ENCODE measurements at regions not wholly inside any gene's neighbourhood (a gene's known extent, or its start where the extent isn't known, plus 50 kb on each side); places are given as distances from the start of the nearest gene placed in this dataset.
"Not testable (repeated sequence)": the region's sequence is repeated elsewhere in the genome, so short reads cannot be mapped to it uniquely, and the experiment has no call there.

DNA sequence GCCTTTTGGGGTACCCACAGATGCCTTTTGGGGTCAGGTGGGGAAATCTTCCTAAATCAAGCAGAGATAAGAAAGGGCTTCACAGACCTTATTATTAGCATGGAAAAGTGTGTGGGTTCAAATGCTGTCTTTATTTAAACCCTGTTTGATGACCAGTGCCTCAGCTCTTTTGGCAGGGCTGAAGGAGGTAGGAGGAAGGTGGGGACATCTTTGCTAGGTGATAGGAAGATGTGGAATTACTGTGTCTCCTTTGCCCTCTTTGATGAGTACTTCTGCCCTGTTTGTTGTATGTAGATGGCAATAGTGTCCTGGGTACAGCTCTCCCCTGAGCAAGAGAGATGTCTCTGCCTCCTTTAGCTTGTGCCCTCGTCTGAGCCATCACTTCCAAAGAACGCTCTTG is 333.3 kb upstream of the ROPN1 start:
- DNase-seq, result no peak

DNA sequence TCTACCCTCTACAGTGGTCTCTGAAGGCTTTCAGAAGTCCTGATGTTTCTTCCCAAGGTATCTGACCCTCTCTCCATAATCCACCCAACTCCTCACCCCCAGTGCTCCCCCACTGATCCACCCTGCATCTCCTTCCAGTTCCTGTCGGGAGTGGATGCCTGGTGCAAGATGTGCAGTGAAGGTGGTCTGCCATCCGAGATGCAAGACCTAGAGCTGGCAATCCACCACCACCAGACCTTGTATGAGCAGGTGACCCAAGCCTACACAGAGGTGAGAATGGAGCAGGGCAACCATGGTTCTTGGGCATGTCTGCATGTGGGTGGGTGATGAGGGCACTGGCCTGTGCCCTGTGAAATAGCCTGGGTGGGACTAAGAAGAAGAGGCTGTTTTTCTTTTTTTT is 337.8 kb upstream of the ROPN1 start:
- no peak for DNase-seq

DNA sequence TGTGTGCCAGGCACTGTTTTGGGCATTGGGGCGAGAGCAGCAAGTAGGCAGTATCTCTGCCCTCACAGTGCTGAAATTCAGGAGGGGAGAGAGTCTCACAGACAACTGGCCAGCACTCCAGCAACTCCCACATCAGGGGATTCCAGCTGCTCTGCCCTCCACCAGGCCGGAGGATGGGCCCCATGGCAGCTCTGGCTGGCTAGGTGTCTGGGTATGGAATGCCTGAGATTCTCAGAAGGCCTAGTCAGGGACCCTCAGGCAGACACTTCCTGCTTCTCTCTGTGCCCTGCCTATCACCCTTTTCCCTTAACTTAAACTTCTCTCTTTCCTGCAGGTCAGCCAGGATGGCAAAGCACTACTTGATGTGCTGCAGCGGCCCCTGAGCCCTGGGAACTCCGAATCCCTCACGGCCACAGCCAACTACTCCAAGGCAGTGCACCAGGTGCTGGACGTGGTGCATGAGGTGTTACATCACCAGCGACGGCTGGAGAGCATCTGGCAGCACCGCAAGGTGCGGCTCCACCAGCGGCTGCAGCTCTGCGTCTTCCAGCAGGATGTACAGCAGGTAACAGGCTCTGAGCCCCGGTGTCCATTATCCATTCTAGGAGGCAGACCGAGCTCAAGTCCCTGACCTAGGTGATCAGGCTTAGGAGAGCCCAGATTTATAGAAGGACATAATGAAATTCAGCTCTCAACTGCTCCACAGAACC is 342.2 kb upstream of the ROPN1 start:
- no peak for DNase-seq

DNA sequence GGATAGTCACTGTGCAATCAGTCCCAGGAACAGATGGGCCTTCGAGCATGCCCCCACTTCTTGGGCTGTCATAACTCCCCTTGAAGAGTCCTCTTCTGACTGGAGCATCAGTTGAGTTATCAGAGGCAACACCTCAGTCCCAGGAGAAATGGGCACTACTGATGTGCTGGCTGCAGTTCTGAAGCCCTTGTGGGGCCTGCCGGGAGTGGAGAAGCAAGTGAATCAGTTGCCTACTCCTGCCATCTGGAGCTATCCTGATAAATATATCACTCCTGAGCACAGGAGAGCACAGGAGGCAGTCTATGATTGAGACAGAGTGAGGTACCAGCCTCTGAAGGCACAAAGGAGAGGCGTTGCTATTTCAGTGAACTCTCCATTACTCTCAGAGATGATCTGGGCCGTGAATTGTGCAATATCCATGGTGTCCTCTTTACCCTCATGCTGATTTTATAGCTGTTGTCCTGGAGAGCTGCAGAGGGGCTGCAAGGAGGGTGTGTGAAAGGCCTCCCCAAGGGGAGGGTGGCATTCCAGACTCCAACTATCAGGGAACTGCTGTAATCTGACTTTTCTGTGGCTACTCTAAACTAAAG is 344.2 kb upstream of the ROPN1 start:
- no peak for DNase-seq

DNA sequence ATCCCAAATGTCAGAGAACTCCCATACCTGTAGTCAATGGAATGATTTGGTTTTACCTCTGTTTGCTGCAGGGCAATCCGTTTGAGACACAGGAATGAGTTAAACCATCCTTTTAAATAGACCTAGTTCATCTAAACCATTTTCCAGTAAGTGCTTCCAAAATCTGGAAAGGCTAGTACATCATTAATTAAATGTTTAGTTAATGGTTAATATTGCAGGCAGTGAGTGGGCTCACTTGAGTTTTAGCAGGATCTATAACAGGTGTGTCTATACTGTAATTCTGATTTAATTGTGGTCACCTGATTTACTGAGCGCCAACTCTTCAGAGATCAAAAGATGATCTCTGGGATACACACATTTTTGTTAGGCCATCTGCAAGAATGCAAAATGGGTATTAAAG is 353.9 kb upstream of the ROPN1 start:
- DNase-seq, result no peak

DNA sequence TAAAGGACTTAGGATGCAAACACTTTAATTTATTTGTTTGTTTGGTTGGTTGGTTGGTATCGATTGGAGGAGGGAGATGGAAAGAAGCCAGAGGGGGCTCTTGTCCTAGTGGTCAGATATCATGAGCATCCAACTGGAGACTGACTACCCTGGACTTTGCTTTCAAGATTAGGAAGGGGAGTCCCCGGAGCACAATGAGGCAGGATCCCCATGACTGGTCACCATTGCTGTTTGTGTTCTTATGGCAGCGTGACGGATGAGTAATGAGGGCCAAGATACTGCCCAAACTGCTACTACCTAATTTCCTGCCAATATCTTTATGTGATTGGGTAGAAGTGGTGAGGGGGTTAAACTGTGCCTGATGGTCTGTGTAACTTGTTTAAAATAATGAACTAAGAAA is 354.6 kb upstream of the ROPN1 start:
- no peak for DNase-seq

DNA sequence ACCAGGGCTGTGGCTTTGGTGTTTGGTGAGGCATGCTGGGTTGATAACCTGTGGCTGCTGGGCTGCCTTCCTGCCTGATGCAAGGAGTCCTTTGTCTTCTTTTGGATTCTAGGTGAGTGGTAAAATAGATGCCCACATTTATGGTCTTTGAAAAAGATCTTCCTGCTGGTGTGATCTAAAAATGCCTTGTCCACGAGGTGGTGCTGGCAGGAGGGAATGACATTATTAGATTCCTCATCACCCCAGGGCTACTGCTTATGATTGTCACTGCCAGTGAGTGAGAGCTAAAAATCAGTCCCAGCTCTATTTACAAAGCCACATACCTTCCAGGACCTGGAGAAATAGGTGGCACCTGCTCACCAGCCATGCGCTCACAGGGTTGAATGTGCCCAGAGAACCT is 355.5 kb upstream of the ROPN1 start:
- no peak for DNase-seq

DNA sequence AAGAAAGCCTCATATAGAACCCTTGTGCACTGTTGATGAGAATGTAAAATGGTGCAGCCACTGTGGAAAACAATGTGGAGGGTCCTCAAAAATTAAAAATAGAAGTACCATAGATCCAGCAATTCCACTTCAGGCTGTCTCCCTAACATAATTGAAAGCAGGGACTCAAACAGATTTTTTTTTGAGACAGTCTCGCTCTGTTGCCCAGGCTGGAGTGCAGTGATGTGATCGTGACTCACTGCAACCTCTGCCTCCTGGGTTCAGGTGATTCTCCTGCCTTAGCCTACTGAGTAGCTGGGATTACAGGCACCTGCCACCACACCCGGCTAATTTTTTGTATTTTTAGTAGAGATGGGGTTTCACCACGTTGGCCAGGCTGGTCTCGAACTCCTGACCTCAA is 356.6 kb upstream of the ROPN1 start:
- not testable (repeated sequence) for DNase-seq

DNA sequence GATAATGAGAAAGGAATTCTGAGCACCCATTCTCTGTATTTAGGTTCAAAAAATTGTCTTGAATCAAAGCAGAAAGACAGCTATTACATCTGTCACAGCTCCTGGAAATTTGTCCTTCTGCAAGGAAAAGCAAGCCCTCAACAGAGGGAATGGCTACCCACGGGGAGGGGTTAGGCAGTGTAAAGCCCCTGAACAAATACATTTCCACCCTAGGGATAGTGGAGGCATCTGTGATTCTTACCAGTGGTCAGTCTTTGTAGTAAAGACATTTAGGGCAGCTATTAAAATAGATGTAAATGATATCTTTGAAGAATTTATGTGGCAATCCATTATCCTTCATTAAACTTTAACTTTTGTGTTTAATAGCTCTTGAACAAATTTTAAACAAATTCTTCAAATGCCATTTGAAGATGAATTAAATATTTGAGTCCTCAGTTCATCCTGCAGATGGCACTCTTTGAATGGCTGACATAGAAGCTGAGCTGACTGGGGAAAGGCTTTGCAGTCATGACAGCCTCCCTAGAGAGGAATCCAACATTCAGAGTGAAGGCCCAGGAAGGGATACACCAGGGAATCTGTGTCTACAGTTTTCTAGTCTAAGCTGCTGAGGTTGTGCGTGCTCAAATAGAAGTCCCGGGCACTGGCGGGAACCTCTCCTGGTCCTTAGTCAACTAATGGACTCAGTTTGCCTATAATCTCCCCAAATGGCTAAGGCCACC is 359.7 kb upstream of the ROPN1 start:
- no peak for DNase-seq

DNA sequence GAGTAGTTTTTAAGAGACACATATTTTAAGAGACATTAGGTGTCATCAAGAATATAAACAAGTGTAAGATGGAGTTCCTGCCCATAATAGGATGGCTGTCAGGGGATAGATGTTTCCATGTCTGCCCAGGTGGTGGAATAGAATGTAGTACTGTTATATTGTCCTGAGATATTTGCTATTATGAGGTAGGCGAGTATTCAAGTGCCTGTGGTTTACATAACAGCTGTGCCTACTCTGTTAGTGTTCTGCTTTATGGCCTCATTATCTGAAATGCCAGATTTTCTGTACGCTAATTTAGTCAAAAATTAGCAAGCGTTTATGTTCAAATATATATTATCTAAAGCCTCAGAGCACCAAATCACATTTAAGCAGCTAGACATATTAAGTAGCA is 360.2 kb upstream of the ROPN1 start:
- DNase-seq, result no peak

DNA sequence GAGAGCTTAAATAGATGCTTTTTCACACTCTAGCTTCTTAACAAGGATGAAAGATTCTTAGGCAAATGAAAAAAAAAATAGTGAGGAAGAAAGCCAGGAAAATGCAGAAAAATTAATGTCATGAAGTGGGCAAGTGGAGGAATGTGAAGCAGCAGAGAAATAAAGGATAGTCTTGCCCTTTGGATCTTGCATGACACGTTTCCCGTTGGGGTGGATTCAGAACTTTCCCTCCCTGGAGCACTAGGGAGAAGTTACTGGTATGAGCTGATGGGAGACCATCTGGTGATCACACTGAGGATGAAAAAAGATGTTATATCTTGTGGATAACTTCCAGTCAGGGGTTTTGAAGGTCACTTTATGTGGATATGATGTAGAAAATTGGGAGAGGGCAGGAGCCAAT is 361.8 kb upstream of the ROPN1 start:
- DNase-seq, result no peak

DNA sequence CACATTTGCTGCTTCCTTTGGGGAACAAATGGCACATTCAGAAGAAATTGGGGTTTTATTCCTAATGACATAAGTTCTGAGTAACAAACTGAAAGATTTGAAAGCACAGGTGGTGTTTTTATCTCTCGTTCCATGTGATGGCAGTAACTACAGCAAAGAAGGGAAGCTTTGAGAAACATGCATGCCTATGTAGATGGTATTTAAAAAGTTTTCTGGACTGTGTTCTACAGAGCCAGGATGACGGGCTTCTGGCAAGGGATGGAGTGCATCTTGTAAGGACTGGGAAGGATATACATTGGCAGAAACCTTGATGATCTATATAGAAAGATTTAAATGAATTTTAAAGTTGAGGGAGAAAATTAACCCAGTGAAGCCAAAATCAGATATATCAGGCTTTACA is 362.2 kb upstream of the ROPN1 start:
- DNase-seq, result no peak

DNA sequence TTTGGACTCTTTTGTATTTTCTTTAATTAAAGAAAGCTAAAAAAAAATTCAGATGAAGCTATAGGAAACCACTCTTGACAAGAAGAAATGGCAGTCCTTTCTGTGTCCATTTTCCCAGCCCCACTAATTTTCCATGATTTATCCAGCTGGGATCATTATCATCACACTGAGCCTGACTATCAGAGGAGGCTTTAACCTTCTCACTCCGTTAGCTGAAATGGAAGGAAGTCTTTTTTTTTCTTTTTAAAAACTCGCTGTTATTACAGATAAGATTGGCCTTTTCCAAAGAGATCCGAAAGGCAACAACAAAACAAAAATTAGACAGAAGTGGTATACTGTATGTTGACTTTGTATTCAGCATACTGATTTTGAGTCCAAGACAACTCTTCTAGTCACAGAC is 366.2 kb upstream of the ROPN1 start:
- no peak for DNase-seq

DNA sequence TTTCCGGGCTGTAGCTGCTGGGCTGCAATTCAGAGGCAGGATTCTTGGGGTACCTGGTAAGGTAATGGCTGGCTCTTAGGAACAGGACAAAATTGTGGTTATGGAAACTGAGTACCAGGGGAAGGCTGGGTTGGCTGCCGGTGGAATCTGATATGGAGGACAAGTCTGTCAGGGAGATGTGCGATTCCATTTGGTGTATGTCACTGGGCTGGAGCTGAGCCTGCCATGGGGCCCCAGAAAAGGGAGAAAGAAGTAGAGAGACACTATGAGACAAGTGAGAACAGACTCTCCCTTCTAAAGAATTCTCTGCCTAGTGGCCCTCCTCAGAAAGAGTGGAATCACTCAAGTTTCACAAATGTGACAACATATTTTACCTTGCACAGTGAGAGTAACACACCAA is 368.2 kb upstream of the ROPN1 start:
- DNase-seq, result no peak

DNA sequence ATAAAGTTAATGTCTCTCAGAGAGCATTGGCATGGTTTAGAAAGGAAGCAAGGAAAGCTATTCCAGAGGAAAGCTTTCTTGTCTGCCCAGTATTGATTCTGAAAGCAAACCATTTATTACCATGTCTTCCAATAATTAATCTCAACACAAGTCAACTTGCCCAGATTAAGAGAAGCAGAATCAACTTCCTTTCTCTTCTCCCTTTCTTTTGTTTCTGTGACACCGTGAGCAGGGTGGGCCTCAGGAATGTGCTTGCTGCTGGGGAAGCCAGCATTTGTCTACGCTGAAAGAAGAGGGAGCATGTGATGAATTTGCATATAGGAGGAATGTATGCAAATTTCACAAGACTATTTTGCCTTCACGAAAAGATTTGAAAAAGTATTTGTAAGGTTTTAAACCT is 368.6 kb upstream of the ROPN1 start:
- no peak for DNase-seq

DNA sequence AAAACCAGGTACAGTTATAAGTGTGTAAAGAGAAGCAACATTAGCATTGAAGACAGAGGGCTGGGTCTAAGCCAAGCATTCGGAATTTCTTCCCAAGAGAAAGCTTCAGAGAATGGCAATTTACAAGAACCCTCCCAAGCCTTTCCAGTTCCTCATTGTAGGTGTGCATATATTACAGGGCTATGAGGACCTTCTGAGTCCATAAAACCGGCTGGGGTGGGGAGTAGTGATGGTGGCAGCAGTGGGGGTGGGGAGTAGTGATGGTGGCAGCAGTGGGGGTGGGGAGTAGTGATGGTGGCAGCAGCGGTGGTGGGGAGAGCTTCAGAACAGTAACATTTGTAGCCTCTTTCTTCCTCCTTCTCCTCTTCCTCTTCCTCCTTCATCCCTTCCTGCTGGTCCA is 368.7 kb upstream of the UMPS start:
- DNase-seq, result no peak

DNA sequence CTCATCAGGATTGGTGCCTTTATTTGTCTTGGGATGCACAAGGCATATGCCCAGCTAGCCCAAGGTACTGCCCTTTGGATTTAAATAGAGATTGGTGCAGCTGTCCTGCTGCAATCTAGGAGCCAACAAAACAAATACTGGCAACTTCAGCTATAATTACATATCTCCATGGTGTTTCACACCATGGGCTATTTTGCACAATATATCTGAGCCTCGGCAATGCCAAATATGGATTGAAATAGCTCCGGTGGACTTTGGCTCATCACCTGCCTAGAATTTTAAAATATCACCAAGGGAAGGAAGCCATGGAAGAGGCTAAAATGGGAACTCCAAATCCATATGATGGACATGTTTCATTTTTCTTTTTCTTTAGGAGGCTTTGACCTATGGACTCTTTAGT is 367.8 kb upstream of the UMPS start:
- DNase-seq, result no peak

DNA sequence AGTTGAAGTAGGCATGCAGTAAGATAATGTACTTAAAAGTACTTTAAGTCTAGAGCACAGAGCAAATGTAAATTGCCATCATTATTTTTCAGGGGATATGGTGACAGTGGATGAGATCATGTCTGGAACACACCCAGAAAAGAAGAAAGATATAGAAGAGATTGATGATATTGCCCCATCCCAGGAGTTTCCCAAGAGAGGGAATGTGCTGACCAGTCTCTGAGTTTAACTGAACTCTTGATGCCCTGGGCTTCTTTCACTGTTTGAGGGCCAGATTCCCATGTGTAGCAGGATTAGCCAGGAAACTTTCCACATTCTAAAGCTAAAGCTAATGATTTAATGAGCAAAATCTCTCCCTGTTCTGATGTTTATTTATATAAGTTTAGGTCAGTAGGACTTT is 366.8 kb upstream of the UMPS start:
- no peak for DNase-seq

DNA sequence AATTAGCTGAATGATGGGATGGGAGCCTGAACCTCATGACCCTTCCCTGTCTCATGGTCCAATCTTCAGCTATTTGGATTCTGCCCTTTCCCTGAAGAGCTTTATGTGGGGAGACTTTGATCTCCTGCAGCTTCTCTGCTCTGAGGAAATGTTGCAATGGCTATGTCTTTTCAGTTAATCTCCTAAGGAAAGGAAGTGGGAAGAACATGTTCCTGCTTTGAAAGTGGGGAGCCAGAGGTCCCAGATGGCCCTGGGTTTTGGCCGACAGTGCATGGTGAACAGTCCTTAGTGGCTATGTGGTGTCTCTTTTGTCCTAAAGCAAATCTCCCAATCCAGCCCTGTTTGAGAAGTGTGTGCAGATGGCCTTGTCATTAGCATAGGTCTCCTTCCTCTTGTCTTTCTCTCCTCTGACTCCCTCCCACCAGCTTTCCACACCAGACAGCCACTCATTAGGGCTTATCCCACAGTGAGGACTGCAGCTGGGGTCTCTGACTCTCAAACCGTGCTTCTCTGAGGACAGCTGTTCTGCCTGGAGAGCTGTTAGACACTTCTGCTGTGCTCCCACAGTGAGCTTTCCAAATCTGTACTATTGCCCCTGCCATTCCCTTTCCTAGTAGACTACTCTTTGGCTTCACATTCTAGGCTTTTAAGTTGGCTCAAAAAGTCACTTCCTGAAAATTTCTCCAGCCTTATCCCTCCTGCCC is 365.8 kb upstream of the UMPS start:
- DNase-seq, result no peak

DNA sequence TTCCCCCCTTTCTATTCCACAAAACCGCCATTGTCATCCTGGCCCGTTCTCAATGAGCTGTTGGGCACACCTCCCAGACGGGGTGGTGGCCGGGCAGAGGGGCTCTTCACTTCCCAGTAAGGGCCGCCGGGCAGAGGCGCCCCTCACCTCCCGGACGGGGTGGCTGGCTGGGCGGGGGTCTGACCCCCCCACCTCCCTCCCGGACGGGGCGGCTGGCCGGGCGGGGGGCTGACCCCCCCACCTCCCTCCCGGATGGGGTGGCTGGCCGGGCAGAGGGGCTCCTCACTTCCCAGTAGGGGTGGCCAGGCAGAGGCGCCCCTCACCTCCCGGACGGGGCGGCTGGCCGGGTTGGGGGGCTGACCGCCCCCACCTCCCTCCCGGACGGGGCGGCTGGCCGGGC is 363.6 kb upstream of the UMPS start:
- DNase-seq, result not testable (repeated sequence)

DNA sequence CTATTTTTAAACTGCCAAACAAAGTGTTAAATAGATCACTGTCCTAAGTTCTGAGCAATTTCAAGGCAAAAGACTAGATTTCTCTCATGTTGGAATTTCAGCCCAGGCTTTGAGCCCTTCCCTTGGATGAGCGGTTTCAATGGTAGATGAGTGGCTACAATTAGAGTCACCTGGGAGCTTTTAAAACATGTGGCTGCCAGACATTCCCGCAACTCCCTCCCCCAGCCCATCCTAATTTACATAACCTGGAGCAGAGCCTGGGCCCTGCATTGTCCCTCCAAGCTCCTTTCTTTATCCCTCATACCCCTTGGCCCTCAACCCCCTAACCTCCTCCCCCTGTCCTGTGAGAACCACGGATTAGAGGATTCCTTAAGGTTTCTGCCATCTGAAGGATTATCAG is 357.5 kb upstream of the UMPS start:
- DNase-seq, result no peak

DNA sequence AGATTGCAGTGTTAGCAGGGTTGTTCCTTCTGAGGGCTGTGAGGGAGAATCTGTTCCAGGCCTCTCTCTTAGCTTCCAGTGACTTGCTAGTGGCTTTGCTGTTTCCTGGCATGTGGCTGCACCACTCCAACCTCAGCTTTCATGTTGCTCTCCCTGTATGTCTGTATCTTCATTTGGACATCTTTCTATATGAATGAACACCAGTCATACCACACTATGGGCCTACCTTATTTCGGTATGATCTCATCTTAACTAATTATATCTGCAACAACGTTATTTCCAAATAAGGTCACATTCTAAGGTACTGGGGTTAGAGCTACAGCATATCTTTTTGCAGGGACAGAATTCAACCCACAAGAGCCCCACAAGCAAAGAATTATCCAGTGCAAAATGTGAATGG is 356.7 kb upstream of the UMPS start:
- no peak for DNase-seq

DNA sequence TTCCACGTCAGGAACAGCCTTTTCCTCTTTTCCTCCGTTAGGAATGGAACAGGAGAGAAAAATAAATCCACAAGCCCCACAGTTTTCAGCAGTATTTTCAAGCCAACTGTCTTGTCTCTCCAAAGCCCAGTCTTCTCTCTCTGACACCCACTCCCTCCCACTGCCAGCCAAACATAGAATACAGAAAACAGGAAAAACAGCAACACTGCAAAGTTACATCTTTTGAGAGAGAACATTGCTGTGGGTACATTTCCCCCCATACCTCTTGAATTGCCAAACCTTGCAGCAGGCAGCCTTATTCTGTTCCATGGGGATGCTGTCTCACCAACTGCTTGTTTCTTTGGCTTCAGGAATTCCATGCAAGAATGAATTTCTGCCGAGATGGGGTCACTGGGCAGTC is 355.7 kb upstream of the UMPS start:
- no peak for DNase-seq

All from CD4-positive, alpha-beta T cell treated with Interleukin-17A for 4 hours (primary cell).